GM20431 (cell line): ENCODE measurements at regions not wholly inside any gene's neighbourhood (a gene's known extent, or its start where the extent isn't known, plus 50 kb on each side); places are given as distances from the start of the nearest gene placed in this dataset.
"Not testable (repeated sequence)": the region's sequence is repeated elsewhere in the genome, so short reads cannot be mapped to it uniquely, and the experiment has no call there.

ENCODE experiments used
- in situ Hi-C: fragments of 300-500 bp; cut with MseI, MboI; formaldehyde crosslinking; loops from one replicate; pipeline ENCODE4 v1.15.0; 2020; ENCODE audit warnings: low sequenced_read_pairs; ENCODE audit not compliant: unreplicated experiment

DNA sequence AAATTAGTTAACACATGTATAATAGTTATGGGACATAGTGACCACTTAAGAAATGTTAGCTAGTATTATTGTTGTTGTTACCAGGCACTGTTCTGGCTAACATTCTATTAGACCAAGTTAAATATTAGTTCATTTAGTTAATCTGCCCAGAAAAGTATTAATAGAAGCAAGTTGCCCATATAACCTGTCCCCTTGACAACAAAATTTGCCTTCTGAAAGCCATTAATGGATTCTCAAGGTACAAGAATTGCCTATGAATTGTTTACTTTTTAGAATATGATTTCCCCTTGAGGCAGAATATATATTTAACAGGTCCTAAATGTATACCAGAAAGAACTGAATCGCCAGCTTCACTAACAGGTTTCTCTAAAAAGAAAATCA is 167.3 kb upstream of the TMCC3 start:
- in situ Hi-C loops, result no loop called here

DNA sequence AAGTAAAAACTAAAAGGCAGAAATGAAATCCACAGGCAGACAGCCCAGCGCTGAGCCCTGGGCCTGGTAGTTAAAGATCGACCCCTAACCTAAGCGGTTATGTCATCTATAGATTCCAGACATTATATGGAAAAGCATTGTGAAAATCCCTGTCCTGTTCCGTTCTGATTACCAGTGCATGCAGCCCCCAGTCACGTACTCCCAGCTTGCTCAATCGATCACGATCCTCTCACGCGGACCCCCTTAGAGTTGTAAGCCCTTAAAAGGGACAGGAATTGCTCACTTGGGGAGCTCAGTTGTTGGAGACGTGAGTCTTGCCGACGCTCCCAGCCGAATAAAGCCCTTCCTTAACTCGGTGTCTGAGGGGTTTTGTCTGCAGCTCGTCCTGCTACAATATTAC is 166.8 kb upstream of the TMCC3 start:
- in situ Hi-C loops, result not testable (repeated sequence)

DNA sequence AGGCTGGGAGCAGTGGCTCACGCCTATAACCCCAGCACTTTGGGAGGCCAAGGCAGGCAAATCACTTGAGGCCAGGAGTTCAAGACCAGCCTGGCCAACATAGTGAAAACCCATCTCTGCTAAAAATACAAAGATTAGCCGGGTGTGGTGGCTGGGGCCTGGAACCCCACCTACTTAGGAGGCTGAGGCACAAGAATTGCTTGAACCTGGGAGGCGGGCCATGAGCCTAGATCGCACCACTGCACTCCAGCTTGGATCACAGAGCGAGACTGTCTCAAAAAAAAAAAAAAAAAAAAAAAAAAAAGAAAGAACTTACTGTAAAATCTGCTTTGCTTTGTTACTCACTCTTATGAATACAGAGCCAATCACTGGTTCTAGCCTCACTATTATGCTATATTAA is 166.4 kb upstream of the TMCC3 start:
- in situ Hi-C loops, result not testable (repeated sequence)

DNA sequence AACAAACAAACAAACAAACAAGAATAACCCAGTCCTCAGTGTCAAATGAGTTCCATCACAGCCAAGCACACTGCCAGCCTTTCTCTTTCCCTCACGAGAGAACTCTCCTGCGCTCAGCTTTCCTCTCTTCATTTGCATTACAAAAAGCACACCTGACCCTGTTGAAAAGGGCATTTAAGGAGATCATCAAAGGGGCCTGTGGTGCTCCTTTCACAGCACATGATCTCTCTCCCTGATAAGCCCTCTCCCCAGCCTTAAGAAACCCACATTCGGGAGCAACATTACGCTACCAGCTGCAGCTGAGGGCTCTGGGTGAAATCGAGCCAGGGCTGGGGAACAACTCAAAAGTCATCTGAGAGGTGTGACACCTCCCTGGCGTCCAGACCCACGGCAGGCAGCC is 165.6 kb upstream of the TMCC3 start:
- in situ Hi-C loops, result no loop called here

DNA sequence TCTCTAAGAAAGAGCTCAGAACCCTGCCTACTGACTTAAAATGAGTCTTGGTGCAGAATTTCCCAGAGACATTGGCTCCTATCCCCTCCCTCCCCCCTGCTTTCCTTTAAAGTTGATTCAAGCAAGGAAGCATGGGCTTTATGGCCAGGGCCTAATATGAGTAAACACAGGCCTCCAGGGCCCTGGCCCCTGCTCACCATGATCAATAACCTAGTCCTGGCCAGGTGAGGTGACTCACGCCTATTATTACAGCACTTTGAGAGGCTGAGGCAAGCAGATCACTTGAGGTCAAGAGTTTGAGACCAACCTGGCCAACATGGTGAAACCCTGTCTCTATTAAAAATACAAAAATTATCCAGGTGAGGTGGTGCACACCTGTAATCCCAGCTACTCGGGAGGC is 165.1 kb upstream of the TMCC3 start:
- in situ Hi-C loops, result no loop called here

DNA sequence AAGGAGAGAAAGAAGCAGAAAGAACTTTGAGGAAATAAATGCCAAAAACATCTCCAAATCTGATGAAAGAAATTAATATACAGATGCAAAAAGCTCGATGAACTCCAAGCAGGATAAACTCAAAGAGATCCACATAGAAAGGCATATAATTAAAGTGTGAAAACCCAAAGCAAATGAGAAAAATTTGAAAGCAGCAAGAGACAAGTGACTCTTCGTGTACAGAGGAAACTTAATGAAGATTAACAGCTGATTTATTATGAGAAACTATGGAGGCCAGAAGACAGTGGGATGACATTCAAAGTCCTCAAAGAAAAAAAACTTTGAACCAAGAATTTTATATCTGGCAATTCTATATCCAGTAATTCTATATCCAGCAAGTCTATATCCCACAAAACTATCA is 163.0 kb upstream of the TMCC3 start:
- in situ Hi-C loops, result no loop called here

DNA sequence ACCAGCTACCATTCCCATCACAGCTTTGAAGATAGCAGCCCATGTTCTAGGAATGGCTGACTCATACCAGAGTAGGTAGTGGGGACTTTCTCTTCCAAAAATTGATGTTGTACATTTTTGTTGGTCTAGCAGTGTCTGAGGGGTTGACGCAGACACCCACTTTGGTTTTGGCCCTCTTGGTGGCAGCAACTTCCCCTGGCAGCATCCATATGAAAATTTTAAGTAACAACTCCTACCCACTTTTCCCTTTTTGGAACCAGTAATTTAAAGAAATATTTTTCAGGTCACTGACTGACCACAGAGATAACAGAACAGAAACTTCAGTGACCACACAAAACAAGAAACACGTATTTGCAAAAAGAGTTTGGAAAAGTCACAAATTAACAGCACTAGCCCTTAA is 162.0 kb upstream of the TMCC3 start:
- in situ Hi-C loops, result no loop called here

DNA sequence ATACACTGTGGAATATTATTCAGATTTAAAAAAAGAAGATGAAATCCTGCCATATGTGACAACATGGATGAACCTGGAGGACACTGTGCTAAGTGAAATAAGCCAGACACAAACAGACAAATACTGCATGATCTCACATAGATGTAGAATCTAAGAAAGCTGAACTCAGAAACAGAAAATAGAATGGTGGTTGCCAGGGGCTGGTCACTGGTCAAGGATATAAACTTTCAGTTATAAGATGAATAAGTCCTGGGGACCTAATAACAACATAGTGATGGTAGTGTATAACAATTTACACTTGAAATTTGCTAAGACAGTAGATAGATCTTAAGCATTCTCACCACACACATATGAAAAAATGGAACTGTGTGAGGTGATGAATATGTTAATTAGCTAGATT is 161.3 kb upstream of the TMCC3 start:
- in situ Hi-C loops, result no loop called here

DNA sequence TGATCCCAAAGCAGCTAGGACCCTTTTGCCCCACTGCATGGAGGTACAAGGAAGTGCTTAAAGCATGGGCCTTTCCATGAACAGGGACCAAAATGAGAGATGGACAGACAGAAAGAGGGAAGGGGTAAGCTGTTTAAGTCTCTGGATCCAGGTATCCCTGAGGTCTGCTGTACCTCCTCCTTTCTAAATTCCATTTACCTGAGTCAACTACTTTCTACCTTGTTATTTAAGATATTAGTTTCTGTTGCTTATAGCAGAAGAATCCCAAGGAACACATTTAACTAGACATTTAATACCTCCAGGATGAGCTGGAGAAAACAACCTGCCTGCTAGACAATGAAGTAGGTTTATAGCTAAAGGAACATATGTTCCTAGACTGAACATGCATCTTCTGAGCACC is 157.6 kb upstream of the TMCC3 start:
- in situ Hi-C loops, result no loop called here

DNA sequence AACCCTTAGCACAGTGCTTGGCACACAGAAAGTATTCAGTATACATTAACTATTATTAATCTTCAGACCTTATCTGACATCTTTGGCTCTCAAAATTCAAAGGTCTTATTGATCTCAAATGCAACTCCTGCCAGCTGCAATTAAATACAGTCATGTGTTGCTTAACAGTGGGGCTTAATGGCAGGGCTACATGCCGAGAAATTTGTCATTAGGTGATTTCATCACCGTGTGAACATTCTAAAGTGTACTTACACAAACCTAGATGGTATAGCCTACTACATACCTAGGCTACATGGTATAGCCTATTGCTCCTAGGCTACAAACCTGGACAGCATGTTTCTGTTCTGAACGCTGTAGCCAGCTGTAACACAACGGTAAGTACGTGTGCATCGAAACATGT is 156.3 kb upstream of the TMCC3 start:
- in situ Hi-C loops, result no loop called here

DNA sequence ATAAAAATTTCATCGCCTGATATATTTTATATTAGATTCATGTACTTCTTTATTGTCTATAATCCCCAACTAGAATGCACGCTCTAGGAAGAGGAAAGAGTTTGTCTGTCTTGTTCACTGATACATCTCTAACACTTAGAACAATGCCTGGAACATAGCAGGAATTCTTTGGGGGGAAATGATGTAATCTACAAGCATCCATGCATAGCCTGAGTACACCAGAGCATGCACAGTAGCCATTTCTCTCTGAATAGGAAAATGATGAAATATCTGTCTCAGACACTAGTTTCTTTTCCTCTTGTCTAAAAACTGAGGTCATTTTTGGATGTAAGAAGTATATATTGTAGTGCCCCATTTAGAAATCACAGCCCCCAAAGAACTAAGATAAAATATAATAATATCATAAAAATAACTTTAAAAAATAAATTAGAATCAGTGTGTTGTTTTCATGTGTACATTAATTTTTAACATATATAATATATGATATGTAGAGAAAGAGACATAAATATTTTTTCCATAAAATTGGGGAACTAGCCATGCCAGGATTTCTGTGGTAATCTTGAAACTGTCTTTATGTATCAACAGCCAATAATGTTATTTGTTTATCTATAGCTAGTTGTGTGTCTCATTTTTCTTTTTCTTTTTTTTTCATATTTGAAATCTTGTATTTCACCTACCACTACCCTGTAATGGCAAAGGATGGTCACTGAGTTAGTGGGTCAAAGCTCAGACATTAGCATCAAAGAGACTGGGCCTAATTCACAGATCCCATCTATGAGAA is 155.6 kb upstream of the TMCC3 start:
- in situ Hi-C loops, result no loop called here

DNA sequence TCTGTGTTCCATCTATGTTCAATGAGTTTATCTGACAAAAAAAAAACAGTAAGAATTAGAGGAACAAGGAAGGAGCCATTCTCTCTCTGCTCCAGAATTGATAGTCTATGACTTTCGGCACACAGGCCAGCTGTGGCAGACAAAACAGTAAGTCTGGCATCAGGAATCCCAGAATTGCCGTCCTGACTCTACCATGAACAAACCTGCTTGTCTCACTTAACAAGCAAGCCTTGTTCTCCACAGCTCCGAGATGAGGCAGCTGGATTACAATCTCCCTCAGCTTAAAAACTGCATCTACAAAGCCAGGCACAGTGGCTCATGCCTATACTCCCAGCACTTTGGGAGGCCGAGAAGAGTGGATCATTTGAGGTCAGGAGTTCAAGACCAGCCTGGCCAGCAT is 153.6 kb upstream of the TMCC3 start:
- in situ Hi-C loops, result no loop called here

DNA sequence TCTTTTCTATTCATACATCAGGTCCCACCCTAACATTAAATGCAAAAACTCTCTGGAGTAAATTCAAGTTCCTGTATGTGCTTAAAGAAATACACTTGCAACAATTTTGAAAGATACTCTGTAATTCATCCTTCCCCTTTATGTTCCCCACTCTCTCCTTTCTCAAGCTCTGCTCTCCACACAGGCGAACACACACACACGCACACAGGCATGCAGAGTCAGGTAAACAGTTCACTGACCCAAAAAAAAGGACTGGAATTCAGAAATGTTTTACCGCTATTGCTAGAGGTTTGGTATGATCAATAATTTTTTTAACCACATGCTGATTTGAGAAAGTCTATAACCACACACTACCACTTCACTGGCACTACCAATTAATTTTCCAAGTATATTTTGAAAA is 152.4 kb upstream of the TMCC3 start:
- in situ Hi-C loops, result no loop called here

DNA sequence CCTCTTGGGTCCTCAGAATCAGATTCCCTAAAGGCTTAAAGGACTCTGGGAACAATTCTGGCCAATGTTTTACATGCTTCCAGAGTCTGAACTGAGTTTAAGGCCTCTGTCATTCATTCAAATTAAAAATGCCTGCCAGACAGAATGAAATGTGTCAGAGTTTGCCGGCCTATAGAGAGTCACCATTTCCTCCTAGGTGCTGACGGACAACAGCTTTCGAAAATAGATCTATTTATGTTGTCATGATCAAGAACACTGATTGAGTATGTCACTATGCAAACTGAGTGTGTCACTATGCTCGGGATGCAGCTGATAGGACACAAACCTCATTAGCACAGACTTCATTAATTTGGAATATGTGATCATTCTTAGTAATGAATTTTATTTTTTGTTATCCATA is 151.4 kb upstream of the TMCC3 start:
- in situ Hi-C loops, result no loop called here

DNA sequence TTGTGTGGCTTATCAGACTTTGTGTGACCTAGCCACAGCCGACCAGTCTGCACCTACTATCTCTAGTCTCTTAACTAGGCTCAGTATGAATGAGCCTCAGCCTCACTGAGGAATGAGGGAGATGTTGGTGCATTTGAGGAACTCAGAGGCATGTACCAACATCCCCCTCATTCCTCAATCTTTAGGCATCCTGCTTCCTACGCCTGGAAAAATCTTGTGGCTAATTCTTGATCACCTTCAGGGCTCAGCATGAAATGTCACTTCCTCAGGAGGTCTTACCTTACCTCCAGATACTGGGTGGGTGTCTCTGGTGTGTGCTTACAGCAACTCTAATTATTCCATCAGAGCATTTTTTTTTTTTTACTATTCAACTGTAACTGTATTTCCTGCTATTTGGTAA is 148.8 kb upstream of the TMCC3 start:
- in situ Hi-C loops, result no loop called here

DNA sequence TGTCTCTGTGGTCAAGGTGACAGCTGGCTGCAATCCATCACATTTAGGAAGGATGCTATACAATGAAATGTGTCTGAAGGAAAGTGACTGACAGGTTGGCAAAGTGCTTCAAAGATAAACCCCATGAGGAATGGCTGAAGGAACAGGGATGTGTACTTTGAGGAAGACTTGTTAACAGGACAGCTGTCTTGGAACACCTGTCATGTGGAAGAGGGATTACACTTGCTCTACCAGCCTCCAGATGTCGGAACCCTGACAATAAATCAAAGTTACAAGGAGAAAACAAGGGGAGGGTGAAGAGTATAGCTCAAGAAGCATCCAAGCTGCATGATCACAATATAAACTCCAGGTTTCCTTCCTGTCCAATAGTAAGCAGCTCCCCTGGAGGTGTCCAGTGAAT is 147.8 kb upstream of the TMCC3 start:
- in situ Hi-C loops, result no loop called here

DNA sequence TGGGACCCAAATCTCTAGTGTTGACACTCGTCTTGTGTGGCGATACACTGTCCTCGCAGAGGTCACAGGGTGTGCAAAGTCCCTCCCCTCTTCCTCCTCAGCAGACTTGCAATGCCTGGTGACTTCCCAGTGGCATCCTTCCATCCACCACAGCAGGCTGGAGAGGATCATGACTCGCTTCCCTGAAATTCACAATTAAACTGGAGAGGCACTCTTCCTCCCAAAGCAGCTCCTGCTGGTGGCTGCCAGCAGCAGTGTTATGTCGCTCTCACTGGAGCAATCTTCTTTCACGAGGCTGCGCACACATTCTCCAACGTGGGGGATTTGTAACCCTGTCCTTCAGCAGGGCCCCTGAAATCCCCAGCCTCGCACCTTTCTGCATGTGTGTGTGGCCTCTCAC is 145.2 kb upstream of the TMCC3 start:
- in situ Hi-C loops, result no loop called here

DNA sequence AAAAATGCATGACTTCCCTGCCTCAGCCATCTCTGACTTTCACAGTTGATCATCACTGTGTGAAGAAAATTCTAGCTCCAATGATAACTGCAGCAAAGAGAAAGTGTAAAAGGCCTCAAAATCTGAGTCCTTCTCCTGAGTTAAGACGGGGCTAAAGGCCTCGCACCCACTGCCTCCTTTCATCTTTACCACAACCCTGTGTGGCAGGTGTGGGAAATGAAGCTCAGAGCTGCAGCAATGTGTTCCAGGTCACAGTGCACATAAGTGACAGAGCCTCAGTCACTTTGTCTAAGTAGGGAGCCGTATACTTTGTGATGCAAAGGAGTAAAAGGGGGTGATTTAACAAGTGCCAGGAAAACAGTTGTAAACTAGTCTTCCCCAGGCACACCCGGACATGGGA is 144.7 kb upstream of the TMCC3 start:
- in situ Hi-C loops, result no loop called here

DNA sequence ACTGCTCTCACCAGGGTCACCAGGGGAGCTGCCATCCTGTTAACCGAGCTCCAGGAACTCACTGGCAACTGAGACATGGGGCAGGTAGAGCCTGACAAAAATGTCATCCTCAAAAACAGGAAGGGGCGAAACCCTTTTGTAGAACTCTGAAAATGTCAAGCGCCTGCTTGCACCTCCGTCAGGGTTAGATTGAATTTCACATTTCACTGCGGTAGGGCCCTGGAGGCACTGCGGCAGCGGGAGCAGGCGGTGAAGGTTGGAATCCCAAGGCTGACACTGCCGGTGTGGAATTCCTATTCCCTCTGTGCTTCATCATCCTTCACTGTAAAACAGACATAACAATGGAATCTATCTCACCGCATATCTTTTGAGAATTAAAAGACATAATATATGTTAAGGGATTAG is 142.8 kb upstream of the TMCC3 start:
- in situ Hi-C loops, result no loop called here

DNA sequence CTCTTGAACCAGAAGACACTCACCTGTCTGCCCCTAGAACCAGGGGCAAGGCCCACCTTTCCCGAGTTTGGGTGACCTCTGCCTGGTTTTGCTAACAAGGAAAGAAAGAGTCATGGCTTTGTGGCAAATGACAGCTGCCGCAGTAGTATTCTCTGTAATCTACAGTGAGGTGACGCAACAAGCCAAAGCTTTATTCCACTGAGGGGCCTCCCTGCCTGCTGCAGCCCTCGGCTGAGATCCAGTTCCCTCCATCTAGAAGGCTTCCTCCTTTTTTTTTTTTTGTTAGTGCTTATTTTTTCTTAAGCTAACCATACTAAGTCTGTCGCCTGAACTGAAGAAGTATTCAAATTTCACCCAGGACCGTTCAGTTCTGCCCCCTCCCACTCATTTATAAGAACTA is 142.3 kb upstream of the TMCC3 start:
- in situ Hi-C loops, result no loop called here

DNA sequence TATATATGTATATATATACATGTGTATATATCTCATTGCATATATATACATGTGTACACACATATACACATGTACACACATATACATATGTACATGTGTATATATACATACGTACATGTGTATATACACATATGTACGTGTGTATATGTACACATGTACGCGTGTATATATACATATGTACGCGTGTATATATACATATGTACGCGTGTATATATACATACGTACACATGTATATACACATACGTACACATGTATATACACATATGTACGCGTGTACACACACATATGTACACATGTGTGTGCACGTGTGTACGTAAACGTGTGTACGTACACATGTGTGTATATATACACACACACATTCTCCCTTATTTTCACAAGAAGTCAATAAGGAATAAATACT is 141.6 kb upstream of the TMCC3 start:
- in situ Hi-C loops, result no loop called here

DNA sequence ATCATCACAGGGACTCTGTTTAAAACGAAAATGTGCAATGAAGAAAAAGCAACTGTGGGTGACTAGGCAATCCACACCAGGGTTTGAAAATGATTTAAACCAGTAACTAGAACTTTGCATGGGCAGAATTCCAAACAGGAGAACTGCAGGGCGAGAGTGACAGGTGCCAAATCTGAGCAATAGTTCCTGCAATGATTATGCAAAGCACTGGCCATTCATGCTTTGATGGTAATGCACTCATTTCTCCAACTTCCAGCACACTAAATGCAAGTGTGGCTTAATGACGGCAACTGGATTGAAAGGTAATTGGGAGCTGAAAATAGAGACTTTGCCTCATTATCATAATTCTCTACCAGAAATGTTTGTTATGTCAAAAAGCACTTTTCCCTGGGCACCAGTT is 140.5 kb upstream of the TMCC3 start:
- in situ Hi-C loops, result no loop called here

DNA sequence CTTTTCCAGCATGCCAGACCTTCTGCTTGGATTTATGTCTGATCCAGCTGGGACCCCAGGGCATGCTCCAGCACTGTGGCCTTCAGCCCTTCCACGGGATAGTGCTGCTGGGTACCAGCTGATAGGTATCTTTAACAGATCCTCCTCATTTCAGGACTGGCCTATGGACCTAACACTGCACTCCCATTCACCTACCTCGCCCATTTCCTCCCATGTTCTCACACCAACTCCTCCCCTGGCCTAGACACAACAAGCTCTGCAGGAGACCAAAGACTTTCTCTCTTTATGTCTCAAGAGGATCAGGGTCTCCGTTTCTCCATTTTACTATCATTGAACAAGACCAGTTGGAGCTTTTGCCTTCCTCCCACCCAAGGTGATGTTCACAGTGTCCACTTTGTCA is 140.0 kb upstream of the TMCC3 start:
- in situ Hi-C loops, result no loop called here
